ENCODE measurements at regions not wholly inside any gene's neighbourhood (a gene's known extent, or its start where the extent isn't known, plus 50 kb on each side); places are given as distances from the start of the nearest gene placed in this dataset.

DNA sequence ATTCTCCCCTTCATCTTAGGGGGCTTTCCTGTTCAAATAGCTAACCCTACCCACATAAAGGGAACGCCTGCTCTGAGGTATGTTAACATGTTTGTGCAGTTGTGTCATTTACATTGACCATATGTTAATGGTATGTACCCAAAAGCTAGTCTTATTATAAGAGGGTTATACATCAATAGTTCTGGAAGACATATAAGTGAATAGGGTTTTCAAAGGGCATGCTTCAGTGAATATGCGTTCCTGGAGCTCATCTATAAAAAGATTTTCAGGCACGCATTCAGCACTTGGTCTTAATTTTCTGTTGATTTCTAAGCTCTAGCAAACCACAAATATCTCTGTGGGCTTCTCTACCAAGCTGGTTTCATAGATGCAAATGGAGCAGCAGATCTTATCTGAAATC is 766.1 kb downstream of the IRX1 start:
- ATAC-seq (ENCODE audit: poor library complexity) (no peak), DNase-seq (no peak)
- intact Hi-C loops (cut with DNase I): no loop called here

DNA sequence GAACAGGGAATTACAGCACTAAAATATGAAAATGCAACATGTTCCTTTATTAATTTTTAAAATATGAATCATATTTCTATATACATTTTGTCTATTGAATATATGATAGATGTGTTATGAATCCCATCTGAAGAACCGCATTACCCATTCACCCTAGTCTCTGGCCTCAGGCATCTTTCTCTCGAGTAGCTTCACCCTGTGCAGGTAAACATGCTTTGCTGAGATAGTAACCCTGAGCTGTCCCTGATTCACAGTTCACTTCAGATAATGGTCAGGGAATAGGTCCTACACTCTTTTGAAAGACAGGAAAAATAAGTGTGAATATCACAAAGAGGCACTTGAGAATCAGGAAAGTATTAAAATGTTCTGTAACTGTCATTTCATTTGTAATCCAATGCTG is 766.8 kb downstream of the IRX1 start:
- DNase-seq: no peak
- ATAC-seq (ENCODE audit: poor library complexity): no peak
- intact Hi-C loops (cut with DNase I): no loop called here

- intact Hi-C loops (cut with DNase I): no loop called here
- DNase-seq: no peak
- no peak for ATAC-seq (ENCODE audit: poor library complexity)
These were observed 767.4 kb downstream of the IRX1 start for GRCh38 chr5:4363045-4363444.

GRCh38 chr5:4366628-4367027 is 771.0 kb downstream of the IRX1 start:
- ATAC-seq (ENCODE audit: poor library complexity) (no peak), DNase-seq (no peak)
- intact Hi-C loops (cut with DNase I): no loop called here

DNA sequence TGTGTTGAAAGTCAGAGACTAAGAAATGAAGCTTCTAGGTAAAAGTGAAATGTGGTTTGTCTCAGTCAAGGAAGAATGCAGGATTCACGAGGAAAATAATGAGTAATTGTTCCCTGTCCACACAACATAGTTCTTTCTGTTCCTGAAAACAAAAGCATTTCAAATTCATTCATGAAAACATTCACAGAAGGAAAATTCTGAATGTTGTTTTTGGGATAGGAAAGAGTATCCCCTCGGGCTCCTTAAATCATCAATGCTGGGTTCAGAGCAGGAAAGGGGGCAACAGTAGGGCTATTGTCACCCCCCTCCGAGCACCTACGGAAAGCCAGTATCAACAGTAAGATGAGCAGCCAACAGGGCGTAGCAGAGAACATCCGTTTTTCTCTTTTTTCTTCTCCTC is 769.9 kb upstream of the ADAMTS16 start:
- no peak for DNase-seq
- no peak for ATAC-seq (ENCODE audit: poor library complexity)
- intact Hi-C loops (cut with DNase I): no loop called here

GRCh38 chr5:4372481-4372880 is 767.6 kb upstream of the ADAMTS16 start:
- ATAC-seq (ENCODE audit: poor library complexity) (no peak), DNase-seq (no peak)
- intact Hi-C loops (cut with DNase I): no loop called here

DNA sequence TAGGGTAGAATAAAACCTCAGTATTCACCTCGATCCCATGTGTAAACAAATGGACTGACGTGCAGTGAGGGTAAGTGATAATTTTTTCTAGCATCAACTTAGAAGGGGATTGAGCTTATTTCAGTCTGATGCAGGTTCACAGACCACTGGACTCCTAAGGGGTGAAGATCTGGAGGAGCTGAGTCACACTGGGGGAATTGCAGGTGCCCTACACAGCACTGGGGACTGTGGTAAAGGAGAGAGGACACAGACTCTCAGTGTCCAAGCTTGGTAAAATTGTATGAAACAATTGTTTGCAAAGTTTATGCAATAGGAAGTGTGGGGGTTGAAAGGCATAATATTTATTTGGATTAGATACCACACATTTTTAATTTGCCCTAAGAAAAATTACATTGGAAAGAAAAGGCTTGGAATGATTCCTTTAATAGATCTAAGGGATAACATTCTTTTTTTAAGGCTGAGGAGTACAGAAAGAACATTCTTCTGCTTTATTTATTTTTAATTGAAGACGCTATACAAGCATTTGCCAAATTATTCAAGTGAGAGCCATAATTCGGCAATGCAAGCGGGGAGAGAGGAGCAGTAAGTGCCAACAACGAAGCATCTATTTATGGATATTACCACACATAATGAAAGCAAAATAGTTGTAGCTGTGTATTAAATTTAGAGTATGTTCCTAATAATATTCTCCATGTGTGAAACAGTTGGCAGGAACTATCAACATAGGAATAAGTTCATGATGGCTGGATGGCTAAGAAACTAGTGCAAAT is 766.9 kb upstream of the ADAMTS16 start:
- no peak for DNase-seq
- ATAC-seq (ENCODE audit: poor library complexity): no peak
- intact Hi-C loops (cut with DNase I): no loop called here

DNA sequence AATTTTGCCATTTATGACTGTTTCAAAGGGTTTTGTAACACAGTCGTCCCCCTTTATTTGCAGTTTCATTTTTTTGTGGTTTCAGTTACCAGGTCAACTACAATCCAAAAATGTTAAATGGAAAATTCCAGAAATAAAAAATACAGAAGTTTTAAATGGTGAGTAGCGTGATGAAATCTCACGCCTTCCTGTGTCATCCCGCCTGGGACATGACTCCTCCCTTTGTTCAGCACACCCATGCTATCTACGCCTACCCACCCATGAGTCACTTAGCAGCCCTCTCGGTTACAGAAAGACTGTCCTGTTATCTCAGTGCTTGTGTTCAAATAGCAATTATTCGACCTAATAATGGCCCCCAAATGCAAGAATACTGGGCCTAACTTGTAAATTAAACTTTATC is 765.3 kb upstream of the ADAMTS16 start:
- DNase-seq (no peak), ATAC-seq (ENCODE audit: poor library complexity) (no peak)
- intact Hi-C loops (cut with DNase I): no loop called here

DNA sequence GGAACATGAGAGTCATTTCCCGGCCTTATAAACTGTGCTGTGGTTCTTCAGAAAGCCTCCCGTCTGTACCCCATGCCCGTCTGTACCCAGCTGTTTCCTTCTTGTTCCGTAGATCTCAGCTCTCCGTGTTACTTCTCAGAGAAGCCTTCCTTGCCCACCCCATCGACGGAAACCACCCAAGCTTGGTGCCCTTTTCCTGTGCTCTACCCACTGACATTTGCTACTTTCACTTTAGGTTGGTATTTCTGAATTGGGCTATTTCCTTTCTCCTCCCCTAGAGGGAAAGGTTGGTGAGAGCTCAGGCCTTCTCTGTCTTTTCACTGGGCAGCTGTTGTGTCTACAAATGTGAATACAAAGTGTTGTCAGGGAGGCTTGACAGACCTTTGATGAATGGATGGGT is 764.5 kb upstream of the ADAMTS16 start:
- DNase-seq: no peak
- no peak for ATAC-seq (ENCODE audit: poor library complexity)
- intact Hi-C loops (cut with DNase I): no loop called here

GRCh38 chr5:4383102-4383501 is 757.0 kb upstream of the ADAMTS16 start:
- no peak for DNase-seq
- intact Hi-C loops (cut with DNase I): no loop called here
- ATAC-seq (ENCODE audit: poor library complexity): no peak

DNA sequence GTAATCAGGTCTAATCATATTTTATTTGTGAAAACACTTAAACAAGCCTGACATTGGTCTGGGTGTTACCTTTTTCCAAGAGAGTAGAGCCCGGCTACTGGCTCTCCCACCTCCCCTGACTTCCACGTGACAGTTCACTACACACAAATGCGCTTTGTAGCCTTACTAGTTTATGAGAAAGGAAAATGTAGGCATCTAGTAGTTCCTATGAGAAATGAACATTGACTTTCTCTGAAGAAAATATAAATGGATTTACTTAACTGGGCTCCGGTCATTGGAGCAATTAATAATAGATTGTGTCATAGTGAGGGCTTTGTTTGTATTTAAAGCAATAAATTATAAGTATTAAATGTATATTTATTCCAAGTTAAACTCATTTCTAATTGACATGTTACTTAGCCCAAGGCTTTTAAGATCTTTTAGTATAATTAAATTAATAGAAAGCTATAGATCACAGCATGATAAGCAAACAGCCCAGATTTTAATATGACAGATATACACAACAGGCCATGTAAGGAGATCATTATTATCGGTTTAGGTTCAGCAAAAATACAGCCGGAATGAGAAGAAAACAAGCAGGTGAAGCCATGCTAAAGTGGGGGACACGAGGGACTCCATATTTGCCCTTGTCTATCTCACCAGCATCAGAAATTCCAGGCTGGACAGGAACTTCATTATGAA is 756.5 kb upstream of the ADAMTS16 start:
- DNase-seq (no peak), ATAC-seq (ENCODE audit: poor library complexity) (no peak)
- intact Hi-C loops (cut with DNase I): no loop called here

GRCh38 chr5:4384649-4385048 is 755.5 kb upstream of the ADAMTS16 start:
- no peak for DNase-seq
- intact Hi-C loops (cut with DNase I): no loop called here
- no peak for ATAC-seq (ENCODE audit: poor library complexity)

- DNase-seq: no peak
- no peak for ATAC-seq (ENCODE audit: poor library complexity)
- intact Hi-C loops (cut with DNase I): no loop called here
These were observed 754.0 kb upstream of the ADAMTS16 start for GRCh38 chr5:4386152-4386551.

DNA sequence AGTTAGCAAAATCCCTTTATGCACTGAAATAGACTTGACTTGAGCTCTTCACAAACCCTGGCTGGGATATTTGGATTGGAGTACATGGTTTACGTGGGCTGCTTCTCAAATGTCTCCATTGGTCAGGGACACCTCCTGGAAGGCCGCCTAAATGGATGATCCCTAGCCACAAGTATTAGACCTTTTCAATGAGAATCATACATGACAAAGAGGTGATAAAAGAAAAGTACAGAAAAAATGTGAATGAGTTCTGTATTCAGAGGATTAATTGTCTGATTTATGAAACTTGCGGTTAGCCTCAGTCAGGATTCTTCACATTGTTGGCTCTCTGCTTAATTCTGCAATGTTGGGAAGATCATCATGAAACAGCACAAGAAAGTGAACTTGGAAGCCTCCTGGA is 752.8 kb upstream of the ADAMTS16 start:
- intact Hi-C loops (cut with DNase I): no loop called here
- no peak for DNase-seq
- ATAC-seq (ENCODE audit: poor library complexity): no peak

DNA sequence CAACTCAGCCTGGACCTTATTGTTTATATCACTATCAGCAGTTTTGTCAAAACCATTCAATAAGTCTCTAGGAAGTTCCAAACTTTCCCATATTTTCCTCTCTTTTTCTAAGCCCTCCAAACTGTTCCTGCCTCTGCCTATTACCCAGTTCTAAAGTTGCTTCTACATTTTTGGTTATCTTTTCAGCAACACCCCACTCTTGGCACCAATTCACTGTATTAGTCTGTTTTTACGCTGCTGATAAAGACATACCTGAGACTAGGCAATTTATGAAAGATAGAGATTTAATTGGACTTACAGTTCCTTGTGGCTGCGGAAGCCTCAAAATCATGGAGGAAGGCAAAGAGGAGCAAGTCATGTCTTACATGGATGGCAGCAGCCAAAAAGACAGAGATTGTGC is 744.4 kb upstream of the ADAMTS16 start:
- ATAC-seq (ENCODE audit: poor library complexity): no peak
- DNase-seq: no peak

GRCh38 chr5:4405614-4406219 is 734.4 kb upstream of the ADAMTS16 start:
- ATAC-seq (ENCODE audit: poor library complexity) (no peak), DNase-seq (no peak)
- intact Hi-C loops (cut with DNase I): no loop called here

More for the DNA sequence above, 744.4 kb upstream of the ADAMTS16 start:
- intact Hi-C loops (cut with DNase I): no loop called here

- intact Hi-C loops (cut with DNase I): no loop called here
- no peak for ATAC-seq (ENCODE audit: poor library complexity)
These were observed 730.0 kb upstream of the ADAMTS16 start for GRCh38 chr5:4410151-4410550.

DNA sequence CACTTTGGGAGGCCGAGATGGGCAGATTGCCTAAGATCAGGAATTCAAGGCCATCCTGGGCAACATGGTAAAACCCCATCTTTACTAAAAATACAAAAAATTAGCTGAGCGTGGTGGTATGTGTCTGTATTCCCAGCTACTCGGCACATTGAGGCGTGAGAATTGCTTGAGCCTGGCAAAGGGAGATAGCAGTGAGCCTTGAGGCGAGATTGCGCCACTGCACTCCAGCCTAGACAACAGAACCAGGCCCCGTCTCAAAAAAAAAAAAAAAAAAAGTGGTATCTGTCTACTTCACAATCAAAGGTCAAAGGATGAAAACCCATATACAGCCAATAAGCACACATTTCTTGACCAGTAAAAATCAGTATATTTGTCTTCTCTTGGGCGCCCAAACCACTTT is 728.5 kb upstream of the ADAMTS16 start:
- intact Hi-C loops (cut with DNase I): no loop called here
- ATAC-seq (ENCODE audit: poor library complexity): no peak

More at GRCh38 chr5:4410151-4410550, 730.0 kb upstream of the ADAMTS16 start:
- DNase-seq: no peak

GRCh38 chr5:4413996-4414395 is 726.1 kb upstream of the ADAMTS16 start:
- ATAC-seq (ENCODE audit: poor library complexity): no peak
- intact Hi-C loops (cut with DNase I): no loop called here
- DNase-seq: no peak

More for the DNA sequence above, 728.5 kb upstream of the ADAMTS16 start:
- DNase-seq: no peak

DNA sequence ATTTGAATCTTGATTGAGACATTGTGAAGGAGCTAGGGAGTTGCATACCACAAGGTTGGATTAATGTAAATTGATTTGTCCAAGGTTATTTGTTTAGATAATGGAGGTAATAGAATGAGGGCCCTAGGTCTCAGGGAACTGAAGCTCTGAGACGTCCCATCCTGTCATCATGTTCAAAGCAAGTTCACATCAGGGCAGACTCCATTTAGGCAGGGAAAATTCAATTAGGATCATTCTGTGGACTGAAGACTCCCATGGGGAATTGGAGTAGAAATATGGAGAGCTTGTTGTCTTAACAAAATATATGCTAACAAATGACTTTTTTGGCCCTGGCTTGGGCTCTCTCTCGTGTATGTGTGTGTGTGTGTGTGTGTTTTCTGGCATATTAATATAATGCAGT is 722.0 kb upstream of the ADAMTS16 start:
- DNase-seq (no peak), ATAC-seq (ENCODE audit: poor library complexity) (no peak)
- intact Hi-C loops (cut with DNase I): no loop called here
